Pancreas (tissue), 10 donors: ENCODE measurements at regions not wholly inside any gene's neighbourhood (a gene's known extent, or its start where the extent isn't known, plus 50 kb on each side); places are given as distances from the start of the nearest gene placed in this dataset.
A peak's percentile ranks its signal among the peaks of the same experiment; 100 is the strongest.

ENCODE experiments used
- ATAC-seq, 4 donors: fragments of 200-7000 bp; cut with Tn5 transposase; one replicate each; pipeline versions ENCODE4 v1.8.0 to v1.9.1; 2020; ENCODE audit warnings: mild to moderate bottlenecking in 4 of 4, moderate library complexity in 4 of 4
- DNase-seq, 6 donors: peaks; one replicate each; pipeline ENCODE4 v3.0.0-alpha.2; 2020
- FAIRE-seq: peaks from 2 replicates; lab custom pipeline; 2012; peaks lifted over from hg19 to GRCh38; lab: Jason Lieb, UNC
- H3K27ac ChIP-seq, 4 donors: fragments of 200-600 bp; sonication (generic); 1 replicate in 3 of 4; 2 replicates in 1 of 4; pipeline versions ENCODE4 v1.5.0 to v1.8.0; 2020
- H3K27me3 ChIP-seq, 4 donors: fragments of 200-600 bp; one replicate each; pipeline ENCODE4 v1.8.0; 2021
- H3K36me3 ChIP-seq, 3 donors: fragments of 200-600 bp; sonication (generic) in 1 of 3; one replicate each; pipeline versions ENCODE4 v1.5.0 to v1.8.0; 2020 to 2021
- H3K4me1 ChIP-seq, 3 donors: fragments of 200-600 bp; one replicate each; pipeline ENCODE4 v1.8.0; 2021
- H3K4me3 ChIP-seq, 4 donors: fragments of 200-600 bp; sonication (generic) in 2 of 4; one replicate each; pipeline versions ENCODE4 v1.5.0 to v1.8.0; 2020 to 2021
- H3K9me3 ChIP-seq, 4 donors: fragments of 200-600 bp; one replicate each; pipeline ENCODE4 v1.8.0; 2021
- WGBS, 2 donors: extraction: QIAGEN DNeasy Blood & Tissue Kit; methylation state at CpG; one replicate each; pipeline ENCODE4 v1.1.7; 2013; 5-methylcytosine and 5-hydroxymethylcytosine counted together
- intact Hi-C, 3 donors: fragments of 100-400 bp; cut with DNase I; formaldehyde crosslinking; loops; one replicate each; pipeline versions ENCODE4 v1.11.1 to v1.14.2; 2022
- TF ChIP-seq, protein P1 (sequence below), 4 donors: fragments of 200-600 bp; sonication (generic) in 3 of 4; IDR thresholded peaks; one replicate each; pipeline versions ENCODE4 v1.5.0 to v1.8.0; 2021; ENCODE audit warnings: antibody characterized with exemption in 4 of 4
- donor health status: healthy with polysubstance abuse.
- donor health status: DM: no; HTN: no; CAD: no; lungs with moderate emphysema.
- donor health status: DM: no; HTN: no; CAD: no.
- donor health status: control.
- donor health status: control.
- donor health status: Bipolar disorder and iron deficiency.
- donor health status: DM: yes; HTN: yes; CAD: no.
- donor health status: DM: no; HTN: no; CAD: no.
- donor health status: DM: no; HTN: no; CAD: no.
- donor health status: DM: yes; HTN: yes; CAD: no.

DNA sequence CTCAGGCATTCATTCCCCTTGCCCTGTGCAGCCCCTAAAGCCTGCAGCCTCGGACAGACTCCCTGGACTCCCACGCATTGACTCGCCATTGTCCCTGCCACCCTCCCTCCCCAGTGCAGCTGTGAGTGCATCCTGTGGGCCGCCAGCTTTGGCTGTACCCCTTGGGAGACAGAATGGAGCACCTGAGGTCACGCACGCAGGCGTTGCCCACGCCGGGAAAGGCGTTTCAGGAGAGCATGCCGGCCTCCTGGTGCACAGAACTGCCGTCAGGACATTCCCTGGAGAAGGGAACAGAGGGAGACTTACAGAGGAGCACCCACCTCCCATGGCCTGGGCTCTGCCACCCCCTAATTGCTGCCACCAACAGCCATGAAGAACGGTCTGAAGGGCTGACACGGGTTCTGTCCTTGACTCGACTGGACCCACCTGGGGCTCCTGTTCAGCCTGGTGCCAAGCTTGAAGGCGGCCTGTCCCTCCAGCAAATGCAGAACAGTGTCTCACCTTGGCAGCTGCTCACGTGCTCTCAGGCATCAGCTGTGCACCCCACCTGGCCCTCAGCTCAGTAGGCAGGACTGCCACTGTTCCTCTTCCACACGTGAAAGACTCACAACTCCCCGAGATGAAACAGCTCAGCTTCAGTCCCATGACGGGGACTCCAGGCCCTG lies 503.8 kb downstream of the BRD1 start:
- Histone ChIP-seq H3K4me3 (no peak overlapping the region), H3K27ac (no peak overlapping the region), H3K36me3 (no peaks in the 10 kb centered on the region), H3K4me1 (no peaks in the 10 kb centered on the region), H3K9me3 (no peaks in the 10 kb centered on the region), H3K27me3 (peaks cover 0 to 32% (median 4%) of the 10 kb centered on the region in 4 donors)
- 44 to 64% methylated on average over 20 of the region's 20 CpGs for WGBS, 2 donors
- intact Hi-C loops = no loop called here
- TF ChIP-seq, protein P1, sequence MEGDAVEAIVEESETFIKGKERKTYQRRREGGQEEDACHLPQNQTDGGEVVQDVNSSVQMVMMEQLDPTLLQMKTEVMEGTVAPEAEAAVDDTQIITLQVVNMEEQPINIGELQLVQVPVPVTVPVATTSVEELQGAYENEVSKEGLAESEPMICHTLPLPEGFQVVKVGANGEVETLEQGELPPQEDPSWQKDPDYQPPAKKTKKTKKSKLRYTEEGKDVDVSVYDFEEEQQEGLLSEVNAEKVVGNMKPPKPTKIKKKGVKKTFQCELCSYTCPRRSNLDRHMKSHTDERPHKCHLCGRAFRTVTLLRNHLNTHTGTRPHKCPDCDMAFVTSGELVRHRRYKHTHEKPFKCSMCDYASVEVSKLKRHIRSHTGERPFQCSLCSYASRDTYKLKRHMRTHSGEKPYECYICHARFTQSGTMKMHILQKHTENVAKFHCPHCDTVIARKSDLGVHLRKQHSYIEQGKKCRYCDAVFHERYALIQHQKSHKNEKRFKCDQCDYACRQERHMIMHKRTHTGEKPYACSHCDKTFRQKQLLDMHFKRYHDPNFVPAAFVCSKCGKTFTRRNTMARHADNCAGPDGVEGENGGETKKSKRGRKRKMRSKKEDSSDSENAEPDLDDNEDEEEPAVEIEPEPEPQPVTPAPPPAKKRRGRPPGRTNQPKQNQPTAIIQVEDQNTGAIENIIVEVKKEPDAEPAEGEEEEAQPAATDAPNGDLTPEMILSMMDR (IDR thresholded peaks at IDR 0.05) = no peak
- no peak for FAIRE-seq
- peak in 1 of 6 donors; percentile 41 for DNase-seq
- no peak for ATAC-seq

DNA sequence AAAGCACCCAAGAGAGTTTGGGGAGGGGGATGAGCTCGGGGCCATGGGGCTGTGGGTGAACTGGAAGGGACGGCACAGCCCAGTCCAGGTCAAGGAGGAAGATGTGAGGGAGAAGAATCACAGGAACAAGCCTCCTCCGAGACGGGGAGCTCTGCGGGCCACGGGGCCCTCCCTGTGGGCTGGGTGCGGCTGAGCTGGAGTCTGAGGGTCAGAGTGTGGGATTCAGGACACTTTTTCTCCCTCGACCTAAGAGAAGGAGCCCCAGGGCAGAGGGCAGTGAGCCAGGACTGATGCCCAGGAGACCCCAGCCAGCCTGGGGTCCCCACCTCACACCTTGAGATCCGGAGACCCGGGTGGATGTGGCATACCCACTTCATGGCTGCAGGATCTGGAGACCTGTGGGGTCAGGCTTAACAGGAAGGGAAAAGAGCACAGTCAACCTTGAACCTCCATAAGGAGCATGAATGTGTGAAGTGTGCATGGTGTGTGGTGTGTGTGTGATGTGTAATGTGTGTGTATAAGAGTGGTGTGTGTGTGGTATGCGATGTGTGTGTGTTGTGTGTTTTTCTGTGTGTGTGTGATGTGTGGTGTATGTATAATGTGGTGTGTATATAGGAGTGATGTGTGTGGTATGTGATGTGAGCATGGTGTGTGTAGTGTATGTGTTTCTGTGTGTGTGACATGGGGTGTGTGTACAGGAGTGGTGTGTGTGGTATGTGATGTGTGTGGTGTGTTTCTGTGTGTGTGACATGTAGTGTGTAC lies 504.6 kb downstream of the BRD1 start:
- Histone ChIP-seq H3K36me3 (no peaks in the 10 kb centered on the region), H3K9me3 (no peaks in the 10 kb centered on the region), H3K27ac (no peak overlapping the region), H3K4me3 (no peak overlapping the region), H3K4me1 (no peaks in the 10 kb centered on the region), H3K27me3 (peaks cover 0 to 34% (median 4%) of the 10 kb centered on the region in 4 donors)
- ATAC-seq (no peak), DNase-seq (peak in 1 of 6 donors; percentile 44), FAIRE-seq (no peak)
- 53 to 63% methylated on average over 11 of the region's 11 CpGs for WGBS, 2 donors
- TF ChIP-seq, protein P1 (IDR thresholded peaks at IDR 0.05) = no peak
- intact Hi-C loops = no loop called here

DNA sequence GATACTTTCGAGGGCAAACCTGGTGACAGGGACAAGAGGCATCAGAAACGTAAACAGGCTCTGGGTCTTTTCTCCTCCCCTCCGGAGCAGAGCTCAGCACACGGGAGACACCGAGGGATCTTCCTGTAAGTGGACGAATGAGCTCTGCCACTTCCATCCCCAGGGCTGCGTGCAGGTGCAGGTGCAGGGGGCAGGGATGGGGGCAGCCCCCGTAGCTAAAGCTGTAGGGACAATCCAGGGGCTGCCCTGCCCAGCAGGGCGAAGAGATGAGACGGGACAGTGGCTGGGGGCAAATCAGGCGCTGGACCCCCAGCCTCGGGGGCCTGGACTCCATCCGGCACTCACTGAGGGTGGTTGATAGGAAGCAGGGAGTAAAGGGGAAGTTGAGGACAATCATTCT lies 505.4 kb downstream of the BRD1 start:
- FAIRE-seq (no peak), ATAC-seq (no peak), DNase-seq (peak in 1 of 6 donors; percentile 41)
- no peak overlapping the region for H3K4me3 ChIP-seq
- intact Hi-C loops = no loop called here
- no peaks in the 10 kb centered on the region for H3K36me3 ChIP-seq
- H3K9me3 ChIP-seq = no peaks in the 10 kb centered on the region
- 44 to 45% methylated on average over 13 of the region's 13 CpGs for WGBS, 2 donors
- no peak overlapping the region for H3K27ac ChIP-seq
- TF ChIP-seq, protein P1 (IDR thresholded peaks at IDR 0.05) = no peak
- no peaks in the 10 kb centered on the region for H3K4me1 ChIP-seq
- peaks cover 0 to 34% (median 4%) of the 10 kb centered on the region in 4 donors for H3K27me3 ChIP-seq

DNA sequence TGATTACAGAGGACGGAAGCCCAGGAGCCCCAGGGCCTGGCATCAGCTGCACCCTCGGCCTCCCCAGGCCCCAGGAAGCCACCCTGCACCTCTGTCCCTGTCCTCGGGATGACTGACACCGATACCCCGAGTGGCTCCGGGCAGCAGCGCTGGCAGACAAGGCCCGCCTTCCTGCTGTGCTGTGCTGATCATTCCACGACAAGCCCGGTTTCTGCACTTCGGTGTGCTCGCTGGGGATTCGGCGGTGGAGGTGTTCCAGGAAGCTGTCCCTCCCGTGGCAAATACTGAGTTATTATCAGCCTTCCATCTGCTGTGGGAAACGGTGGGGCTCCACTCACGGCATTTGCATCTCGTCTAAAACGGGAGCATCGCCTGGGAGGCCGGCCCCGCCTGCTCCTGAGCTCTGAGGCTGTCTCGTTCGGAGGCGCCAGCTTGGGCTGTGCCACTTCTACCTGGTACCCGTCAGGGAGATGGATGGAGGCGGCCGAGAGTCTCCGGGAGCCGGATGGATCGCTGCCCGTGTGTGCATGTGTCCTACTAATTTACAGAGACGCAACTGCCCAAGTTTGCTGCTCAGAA lies 506.1 kb downstream of the BRD1 start:
- TF ChIP-seq, protein P1 (IDR thresholded peaks at IDR 0.05) = no peak
- FAIRE-seq (no peak), DNase-seq (peak in 1 of 6 donors; percentile 49), ATAC-seq (no peak)
- Histone ChIP-seq H3K9me3 (no peaks in the 10 kb centered on the region), H3K27ac (no peak overlapping the region), H3K4me3 (no peak overlapping the region), H3K27me3 (peaks cover 0 to 34% (median 4%) of the 10 kb centered on the region in 4 donors), H3K36me3 (no peaks in the 10 kb centered on the region), H3K4me1 (no peaks in the 10 kb centered on the region)
- WGBS, 2 donors = 51 to 64% methylated on average over 33 of the region's 33 CpGs
- intact Hi-C loops = no loop called here
